B cell (primary cell): ENCODE measurements at regions not wholly inside any gene's neighbourhood (a gene's known extent, or its start where the extent isn't known, plus 50 kb on each side); places are given as distances from the start of the nearest gene placed in this dataset.

Experiments used
- ATAC-seq: fragments of 200-7000 bp; cut with Tn5 transposase; one replicate; pipeline ENCODE4 v1.10.0; 2021; ENCODE audit warnings: low read depth, mild to moderate bottlenecking, moderate number of reproducible peaks, moderate library complexity
- CTCF ChIA-PET: fragments of 350-600 bp; sonication (Branson Sonifier 250); formaldehyde crosslinking; loops from one replicate; lab custom pipeline; 2021; ENCODE audit warnings: antibody characterized with exemption, inconsistent platforms; lab: Charles Lee
- POLR2A ChIA-PET: fragments of 350-600 bp; sonication (Branson Sonifier 250); formaldehyde crosslinking; loops from one replicate; lab custom pipeline; 2021; ENCODE audit warnings: antibody characterized with exemption; lab: Charles Lee
- DNase-seq: peaks from one replicate; pipeline ENCODE4 v3.0.0; 2013
- H2AFZ ChIP-seq: 2 replicates; pipeline ENCODE4 v1.6.1; 2012; ENCODE audit warnings: mild to moderate bottlenecking, low read depth, low read length; ENCODE audit not compliant: insufficient read depth, poor library complexity, severe bottlenecking
- H3K27ac ChIP-seq, 2 donors: 1 replicate in 1 of 2; 2 replicates in 1 of 2; pipeline ENCODE4 v1.5.1; 2012 to 2013; ENCODE audit warnings: low read length in 2 of 2, mild to moderate bottlenecking in 2 of 2, moderate library complexity in 1 of 2
- H3K27me3 ChIP-seq, 4 experiments: fragments of 200-600 bp in 1 of 4; sonication (generic) in 1 of 4; replicated peaks in 1 of 4; 1 replicate in 2 of 4; 2 replicates in 2 of 4; pipeline versions ENCODE4 v1.6.1 to v1.7.0; 2013 to 2016; ENCODE audit warnings: low read length in 3 of 4, mild to moderate bottlenecking in 2 of 4, mixed read lengths in 1 of 4, moderate library complexity in 1 of 4; ENCODE audit not compliant: insufficient read depth in 4 of 4, control insufficient read depth in 3 of 4; ENCODE audit errors: control extremely low read depth in 1 of 4
- H3K36me3 ChIP-seq, 2 experiments: replicated peaks in 1 of 2; 1 replicate in 1 of 2; 2 replicates in 1 of 2; pipeline versions ENCODE4 v1.6.1 to v1.7.1; 2013; ENCODE audit warnings: low read length in 1 of 2; ENCODE audit not compliant: insufficient read depth in 2 of 2, control insufficient read depth in 1 of 2; ENCODE audit errors: control extremely low read depth in 1 of 2, extremely low read depth in 1 of 2
- H3K4me1 ChIP-seq, 2 donors: fragments of 200-600 bp in 1 of 2; sonication (generic) in 1 of 2; 1 replicate in 1 of 2; 2 replicates in 1 of 2; pipeline versions ENCODE4 v1.5.1 to v1.6.1; 2013 to 2017; ENCODE audit warnings: low read length in 2 of 2; ENCODE audit not compliant: control insufficient read depth in 2 of 2, insufficient read depth in 2 of 2
- H3K4me2 ChIP-seq: replicated peaks from 2 replicates; pipeline ENCODE3; 2012; ENCODE audit warnings: mild to moderate bottlenecking, low read depth, low read length; ENCODE audit not compliant: poor library complexity, severe bottlenecking
- H3K4me3 ChIP-seq, 5 experiments: fragments of 200-600 bp in 1 of 5; sonication (generic) in 1 of 5; 1 replicate in 3 of 5; 2 replicates in 2 of 5; pipeline versions ENCODE4 v1.5.1 to v1.7.0; 2011 to 2016; ENCODE audit warnings: low read length in 4 of 5, mild to moderate bottlenecking in 4 of 5, low read depth in 2 of 5, control low read depth in 1 of 5, moderate library complexity in 1 of 5; ENCODE audit not compliant: insufficient read depth in 1 of 5; ENCODE audit errors: control extremely low read depth in 1 of 5, extremely low read depth in 1 of 5
- H3K79me2 ChIP-seq: fragments of 200-600 bp; sonication (generic); one replicate; pipeline ENCODE4 v1.6.0; 2016; ENCODE audit warnings: low read length; ENCODE audit not compliant: control insufficient read depth, insufficient read depth
- H3K9ac ChIP-seq: fragments of 200-600 bp; sonication (generic); 2 replicates; pipeline ENCODE4 v1.6.1; 2017; ENCODE audit warnings: mild to moderate bottlenecking, low read length, moderate library complexity
- H3K9me3 ChIP-seq, 3 donors: one replicate each; pipeline versions ENCODE4 v1.6.1 to v1.7.1; 2013; ENCODE audit warnings: low read length in 2 of 3; ENCODE audit not compliant: control insufficient read depth in 2 of 3, insufficient read depth in 1 of 3; ENCODE audit errors: control extremely low read depth in 1 of 3
- H4K20me1 ChIP-seq: 2 replicates; pipeline ENCODE4 v1.6.0; 2012; ENCODE audit warnings: mild to moderate bottlenecking, low read length; ENCODE audit not compliant: insufficient read depth, control insufficient read depth, poor library complexity, severe bottlenecking
- H3K27ac Mint-ChIP-seq: one replicate; pipeline ENCODE4 v1.8.0; 2021; ENCODE audit warnings: mixed read lengths
- H3K27me3 Mint-ChIP-seq: one replicate; pipeline ENCODE4 v1.8.0; 2021; ENCODE audit warnings: mixed read lengths
- H3K4me1 Mint-ChIP-seq: one replicate; pipeline ENCODE4 v1.8.0; 2021; ENCODE audit warnings: mixed read lengths
- H3K4me3 Mint-ChIP-seq: one replicate; pipeline ENCODE4 v1.8.0; 2021; ENCODE audit warnings: mixed read lengths
- H3K9me3 Mint-ChIP-seq: one replicate; pipeline ENCODE4 v1.8.0; 2022; ENCODE audit warnings: mixed read lengths; ENCODE audit not compliant: insufficient read depth
- EZH2 ChIP-seq: IDR thresholded peaks from 2 replicates; pipeline ENCODE4 v1.6.1; 2012; ENCODE audit warnings: borderline replicate concordance, low read depth, mild to moderate bottlenecking, moderate library complexity, low read length; ENCODE audit not compliant: insufficient read depth, poor library complexity, severe bottlenecking
- WGBS: methylation state at CpG from one replicate; pipeline ENCODE4 v1.1.5; 2013; ENCODE audit warnings: missing lambda C conversion rate; ENCODE audit not compliant: insufficient coverage; 5-methylcytosine and 5-hydroxymethylcytosine counted together
- intact Hi-C: fragments of 100-400 bp; cut with micrococcal nuclease; formaldehyde crosslinking; loops from one replicate; pipeline ENCODE4 v1.10.0; 2022
- TF ChIP-seq, protein P1 (sequence below): fragments of 200-600 bp; IDR thresholded peaks from one replicate; pipeline ENCODE4 v1.8.0; 2022; ENCODE audit warnings: antibody characterized with exemption, mild to moderate bottlenecking

DNA sequence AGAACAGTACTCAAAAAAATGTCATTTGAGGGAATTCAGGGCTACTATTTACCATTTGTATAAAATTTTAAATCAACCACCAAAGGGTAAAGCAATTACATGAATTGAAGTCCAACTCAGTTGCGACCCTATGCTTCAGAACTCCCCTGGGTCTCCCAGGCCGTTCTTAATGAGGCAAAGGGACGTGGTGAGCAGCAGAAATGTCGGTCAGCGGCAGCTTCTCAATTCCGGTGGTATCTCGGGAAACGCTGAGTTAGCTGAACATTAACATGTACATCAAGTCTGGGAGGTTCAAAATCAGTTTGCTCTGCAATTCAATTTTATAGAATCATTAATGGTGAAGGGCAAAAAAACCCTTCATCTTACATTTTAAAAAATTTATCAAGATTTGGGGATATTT is 173.2 kb downstream of the DIRAS2 start:
- no peak overlapping the region for H3K27ac ChIP-seq
- ChIA-PET POLR2A (no interaction called here), CTCF (no interaction called here)
- WGBS, result 86% methylated on average over 8 of the region's 8 CpGs
- H3K4me1 Mint-ChIP-seq, result no peaks in the 10 kb centered on the region
- no peak overlapping the region for H3K27ac Mint-ChIP-seq
- H3K27me3 ChIP-seq, result no peaks in the 10 kb centered on the region
- intact Hi-C loops, result no loop called here
- no peak overlapping the region for H3K9ac ChIP-seq
- no peaks in the 10 kb centered on the region for H3K79me2 ChIP-seq
- H3K27me3 Mint-ChIP-seq, result peaks cover 5% of the 10 kb centered on the region
- H3K9me3 ChIP-seq, result no peaks in the 10 kb centered on the region
- no peaks in the 10 kb centered on the region for H4K20me1 ChIP-seq
- TF ChIP-seq EZH2, result no peak
- TF ChIP-seq, protein P1, sequence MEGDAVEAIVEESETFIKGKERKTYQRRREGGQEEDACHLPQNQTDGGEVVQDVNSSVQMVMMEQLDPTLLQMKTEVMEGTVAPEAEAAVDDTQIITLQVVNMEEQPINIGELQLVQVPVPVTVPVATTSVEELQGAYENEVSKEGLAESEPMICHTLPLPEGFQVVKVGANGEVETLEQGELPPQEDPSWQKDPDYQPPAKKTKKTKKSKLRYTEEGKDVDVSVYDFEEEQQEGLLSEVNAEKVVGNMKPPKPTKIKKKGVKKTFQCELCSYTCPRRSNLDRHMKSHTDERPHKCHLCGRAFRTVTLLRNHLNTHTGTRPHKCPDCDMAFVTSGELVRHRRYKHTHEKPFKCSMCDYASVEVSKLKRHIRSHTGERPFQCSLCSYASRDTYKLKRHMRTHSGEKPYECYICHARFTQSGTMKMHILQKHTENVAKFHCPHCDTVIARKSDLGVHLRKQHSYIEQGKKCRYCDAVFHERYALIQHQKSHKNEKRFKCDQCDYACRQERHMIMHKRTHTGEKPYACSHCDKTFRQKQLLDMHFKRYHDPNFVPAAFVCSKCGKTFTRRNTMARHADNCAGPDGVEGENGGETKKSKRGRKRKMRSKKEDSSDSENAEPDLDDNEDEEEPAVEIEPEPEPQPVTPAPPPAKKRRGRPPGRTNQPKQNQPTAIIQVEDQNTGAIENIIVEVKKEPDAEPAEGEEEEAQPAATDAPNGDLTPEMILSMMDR, result no peak
- no peak overlapping the region for H3K4me2 ChIP-seq
- no peak overlapping the region for H3K4me3 ChIP-seq
- no peaks in the 10 kb centered on the region for H3K4me1 ChIP-seq
- H3K36me3 ChIP-seq, result no peaks in the 10 kb centered on the region
- no peak overlapping the region for H2AFZ ChIP-seq
- DNase-seq (no peak), ATAC-seq (no peak)
- no peak overlapping the region for H3K4me3 Mint-ChIP-seq
- H3K9me3 Mint-ChIP-seq, result no peaks in the 10 kb centered on the region

- Histone ChIP-seq H4K20me1 (no peaks in the 10 kb centered on the region), H3K4me1 (no peaks in the 10 kb centered on the region), H3K27me3 (no peaks in the 10 kb centered on the region), H3K27ac (no peak overlapping the region), H3K4me3 (no peak overlapping the region), H3K79me2 (no peaks in the 10 kb centered on the region), H3K9ac (no peak overlapping the region), H3K9me3 (no peaks in the 10 kb centered on the region), H3K4me2 (no peak overlapping the region), H2AFZ (no peak overlapping the region), H3K36me3 (no peaks in the 10 kb centered on the region)
- TF ChIP-seq, protein P1, result no peak
- no peak for TF ChIP-seq EZH2
- H3K4me1 Mint-ChIP-seq, result no peaks in the 10 kb centered on the region
- no peak for ATAC-seq
- 98% methylated on average over 4 of the region's 6 CpGs for WGBS
- H3K27me3 Mint-ChIP-seq, result peaks cover 5% of the 10 kb centered on the region
- H3K4me3 Mint-ChIP-seq, result no peak overlapping the region
- H3K9me3 Mint-ChIP-seq, result no peaks in the 10 kb centered on the region
- CTCF ChIA-PET, result no interaction called here
- no peak for DNase-seq
- H3K27ac Mint-ChIP-seq, result no peak overlapping the region
- intact Hi-C loops, result no loop called here
- POLR2A ChIA-PET, result no interaction called here
Measured at GRCh38 chr9:90469865-90470387, 172.7 kb downstream of the DIRAS2 start.
